ENCODE measurements at regions not wholly inside any gene's neighbourhood (a gene's known extent, or its start where the extent isn't known, plus 50 kb on each side); places are given as distances from the start of the nearest gene placed in this dataset.

DNA sequence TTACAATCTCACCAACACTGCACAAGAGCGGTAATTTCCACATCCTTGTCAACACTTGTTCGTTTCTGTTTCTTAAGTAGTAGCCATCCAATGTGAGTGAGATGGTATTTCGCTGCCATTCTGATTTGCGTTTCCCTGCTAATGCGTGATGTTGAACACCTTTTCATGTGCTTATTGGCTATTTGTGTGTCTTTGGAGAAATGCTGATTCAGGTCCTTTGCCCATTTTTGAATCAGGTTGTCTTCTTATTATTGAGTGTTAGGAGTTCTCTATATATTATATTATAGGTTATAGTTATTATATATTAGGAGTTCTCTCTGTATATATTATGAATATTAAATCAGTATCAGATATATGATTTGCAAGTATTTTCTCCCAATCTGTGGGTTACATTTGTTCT lies 59.9 kb upstream of the IRX4 start:
- no peak for DNase-seq

DNA sequence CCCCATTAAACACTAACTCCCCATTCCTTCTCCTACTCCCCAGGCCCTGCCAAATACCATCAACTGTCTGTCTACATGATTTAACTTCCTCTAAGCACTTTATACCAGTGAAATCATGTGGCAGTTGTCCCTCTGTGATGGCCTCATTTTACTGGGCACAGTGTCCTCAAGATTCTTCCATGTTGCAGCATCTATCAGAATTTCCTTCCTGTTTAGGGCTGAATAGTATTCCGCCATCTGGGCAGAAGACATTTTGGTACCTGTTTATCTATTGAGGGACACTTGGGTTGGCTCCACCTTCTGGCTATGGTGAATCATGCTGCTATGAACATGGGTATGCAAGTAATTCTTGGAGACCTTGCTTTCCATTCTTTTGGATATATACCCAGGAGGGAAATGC lies 59.4 kb upstream of the IRX4 start:
- DNase-seq, result no peak

- DNase-seq, result no peak
These were observed 56.5 kb upstream of the IRX4 start for GRCh38 chr5:1939256-1939655.

DNA sequence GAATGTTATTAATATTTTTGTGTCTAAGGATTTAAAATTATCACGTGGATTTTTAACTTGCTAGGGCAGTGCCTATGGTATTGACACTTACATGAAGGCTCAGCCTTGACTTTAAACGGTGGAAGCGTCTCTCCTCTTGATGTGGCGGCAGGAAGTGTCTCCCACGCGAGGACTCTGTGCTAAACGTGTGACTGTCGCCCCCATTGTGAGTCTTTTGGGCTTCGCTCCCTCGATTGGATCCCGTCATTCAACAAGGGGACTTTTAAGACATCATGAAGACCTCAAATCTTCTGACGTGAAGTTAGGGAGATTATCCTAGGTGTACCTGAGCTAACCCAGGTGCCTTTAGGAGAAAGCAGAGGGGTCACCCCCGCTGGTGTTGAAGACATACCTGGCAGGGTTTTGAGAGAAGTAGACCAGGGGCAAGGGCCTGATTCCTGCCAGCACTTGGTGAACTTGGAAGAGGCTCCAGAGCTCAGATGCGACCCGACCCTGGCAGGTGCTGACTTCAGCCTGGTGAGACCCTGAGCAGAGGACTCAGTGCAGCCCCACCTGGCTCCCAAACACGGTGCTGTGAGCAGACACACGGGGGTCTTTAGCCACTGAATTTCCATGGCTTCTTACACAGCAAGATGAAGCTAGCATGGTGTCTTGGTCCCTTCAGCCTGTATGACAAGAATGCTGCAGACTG lies 55.7 kb upstream of the IRX4 start:
- no peak for DNase-seq

DNA sequence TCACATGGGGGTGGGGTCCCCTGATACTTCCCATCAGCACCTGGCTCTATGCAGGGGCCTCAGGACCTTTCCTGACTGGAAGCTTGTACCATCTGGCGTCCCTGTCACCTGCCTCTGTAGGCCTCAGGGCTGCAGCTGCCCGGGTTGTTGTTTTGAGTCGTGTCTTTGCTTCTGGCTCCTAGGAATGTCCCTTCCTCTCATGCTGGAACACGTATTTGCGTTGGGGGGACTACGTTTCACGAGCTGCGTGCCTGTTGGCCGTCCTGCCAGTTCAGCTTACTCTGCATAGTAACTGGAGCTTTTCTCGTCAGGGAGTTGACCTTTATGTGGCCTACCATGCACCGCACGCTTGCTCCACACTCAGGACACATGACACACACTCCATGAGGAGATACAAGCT lies 54.9 kb upstream of the IRX4 start:
- DNase-seq, result no peak

- DNase-seq, result no peak
These were observed 54.2 kb upstream of the IRX4 start for GRCh38 chr5:1936901-1937300.

GRCh38 chr5:1936413-1936812 lies 53.7 kb upstream of the IRX4 start:
- no peak for DNase-seq

GRCh38 chr5:1934801-1935429 lies 52.2 kb upstream of the IRX4 start:
- no peak for DNase-seq

- DNase-seq, result no peak
These were observed 51.3 kb upstream of the IRX4 start for GRCh38 chr5:1934056-1934394.

GRCh38 chr5:1933364-1934055 lies 50.8 kb upstream of the IRX4 start:
- DNase-seq, result no peak
